Panc1 (cell line): ENCODE measurements at regions not wholly inside any gene's neighbourhood (a gene's known extent, or its start where the extent isn't known, plus 50 kb on each side); places are given as distances from the start of the nearest gene placed in this dataset.

ENCODE experiments used
- CTCF ChIP-seq: fragments of 450-650 bp; IDR thresholded peaks from 2 replicates; pipeline ENCODE4 v1.5.1; 2017; ENCODE audit warnings: mild to moderate bottlenecking
- POLR2AphosphoS5 ChIP-seq: IDR thresholded peaks from 2 replicates; pipeline ENCODE4 v1.6.1; 2012; ENCODE audit warnings: mild to moderate bottlenecking, low read depth, low read length, moderate library complexity
- SIN3A ChIP-seq: IDR thresholded peaks from 2 replicates; pipeline ENCODE4 v1.6.1; 2012; ENCODE audit warnings: low read depth, mild to moderate bottlenecking, low read length, moderate library complexity, borderline replicate concordance; ENCODE audit not compliant: insufficient read depth

- TF ChIP-seq CTCF (no peak), POLR2AphosphoS5 (no peak), SIN3A (no peak)
Measured at GRCh38 chr4:185969657-185970056, 99.3 kb upstream of the TLR3 start.
